Posterior cingulate gyrus (tissue), 11 donors: ENCODE measurements at regions not wholly inside any gene's neighbourhood (a gene's known extent, or its start where the extent isn't known, plus 50 kb on each side); places are given as distances from the start of the nearest gene placed in this dataset.
A peak's percentile ranks its signal among the peaks of the same experiment; 100 is the strongest.

Source experiments
- DNase-seq, 10 donors: peaks; one replicate each; pipeline versions ENCODE4 v3.0.0 to v3.0.0-alpha.2; 2020 to 2021; ENCODE audit warnings: mixed read lengths in 3 of 10
- intact Hi-C: fragments of 100-400 bp; cut with DNase I; formaldehyde crosslinking; loops from one replicate; pipeline ENCODE4 v1.15.1; 2023

- intact Hi-C loops = no loop called here
- no peak for DNase-seq
These were observed 190.6 kb downstream of the MAF start for GRCh38 chr16:79409978-79410377.

- intact Hi-C loops = no loop called here
- DNase-seq = no peak
These were observed 192.2 kb downstream of the MAF start for GRCh38 chr16:79408355-79408754.

DNA sequence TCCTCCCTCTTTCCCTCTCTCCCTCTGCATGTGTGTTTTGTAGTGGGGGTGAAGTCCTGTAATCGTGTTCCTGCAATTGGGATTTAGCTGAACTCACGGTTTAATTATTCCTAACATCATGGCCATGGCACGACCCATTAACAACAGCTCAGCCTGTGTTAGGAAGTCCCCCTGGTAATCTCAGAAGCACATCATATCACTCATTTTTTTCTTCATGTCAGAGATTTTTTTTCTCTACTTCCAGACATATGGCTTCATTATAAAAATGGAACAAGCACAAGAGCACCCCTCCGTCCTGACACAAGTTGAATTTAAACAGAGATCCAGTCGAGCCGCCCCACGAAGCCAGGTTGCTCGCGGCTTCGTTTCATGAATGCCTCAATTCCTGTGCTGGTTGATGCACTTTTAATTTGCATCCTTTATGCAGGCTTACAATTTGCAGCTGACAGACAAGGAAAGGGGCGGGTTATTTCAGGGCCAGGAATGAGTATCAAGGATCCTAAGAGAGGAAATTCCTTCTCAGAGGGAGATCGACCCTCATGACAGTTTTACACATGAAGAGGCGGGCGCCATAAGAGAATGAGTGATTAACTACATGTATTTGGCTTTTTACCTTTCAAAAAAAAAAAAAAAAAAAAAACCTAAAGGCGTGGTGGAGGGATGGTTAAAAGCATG lies 192.9 kb downstream of the MAF start:
- intact Hi-C loops = no loop called here
- DNase-seq = no peak

DNA sequence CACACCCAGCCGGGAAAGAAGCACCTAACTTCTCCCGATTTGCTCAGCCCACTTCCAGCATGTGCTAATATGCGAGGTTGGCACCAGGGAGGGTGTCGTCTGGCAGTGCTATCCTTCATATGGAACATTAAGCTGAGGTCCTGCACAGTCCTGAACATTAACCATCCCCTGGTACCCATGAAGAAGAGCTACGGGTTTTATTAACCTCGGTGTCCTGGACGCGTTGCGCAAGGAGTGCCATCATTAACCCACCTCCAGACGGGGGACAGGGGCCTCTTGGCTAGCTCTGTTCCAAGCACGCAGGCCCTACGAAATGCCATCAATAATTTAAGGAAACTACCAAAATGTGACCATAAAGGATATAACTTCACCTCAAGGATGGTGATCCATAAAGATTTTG lies 193.5 kb downstream of the MAF start:
- DNase-seq = no peak
- intact Hi-C loops = no loop called here

DNA sequence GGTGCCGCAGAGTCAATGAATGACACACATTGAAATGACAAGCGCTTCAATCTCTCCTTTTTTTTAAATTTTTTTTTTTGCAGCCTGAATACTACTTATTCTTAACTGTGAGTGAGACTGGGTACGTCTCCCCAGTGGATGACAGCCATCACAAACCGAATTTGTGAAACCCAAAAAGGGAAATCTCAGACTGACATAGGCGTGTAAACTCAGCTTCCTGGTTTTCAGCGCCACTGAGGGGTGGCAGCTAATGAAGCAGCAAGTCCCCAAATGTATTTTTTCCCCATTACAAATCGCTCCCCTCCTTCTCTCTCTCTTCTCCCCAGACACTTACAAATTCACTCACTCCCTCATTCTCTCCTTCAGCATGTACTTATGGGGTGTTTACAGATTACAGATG lies 196.0 kb downstream of the MAF start:
- intact Hi-C loops = no loop called here
- no peak for DNase-seq

GRCh38 chr16:79403534-79403933 lies 197.0 kb downstream of the MAF start:
- DNase-seq = no peak
- intact Hi-C loops = no loop called here

DNA sequence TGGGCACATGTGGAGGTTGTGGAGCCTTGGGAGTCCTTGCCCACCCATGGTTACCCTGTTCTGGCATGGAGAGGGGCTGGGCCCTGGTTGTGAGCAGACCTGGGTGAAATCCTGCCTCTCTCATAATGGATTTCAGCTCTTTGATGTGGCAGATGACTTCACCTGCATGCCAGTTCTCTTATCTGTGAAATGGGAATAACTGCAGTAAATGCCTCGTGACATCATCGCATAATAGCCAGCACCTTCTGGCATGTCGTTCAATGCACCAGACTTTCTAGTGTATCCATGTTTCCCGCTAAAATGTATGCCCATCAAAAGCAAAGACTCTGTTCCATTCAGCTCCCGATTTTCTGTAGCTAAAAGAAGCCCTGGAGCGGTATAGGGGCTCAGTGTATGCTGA lies 197.6 kb downstream of the MAF start:
- no peak for DNase-seq
- intact Hi-C loops = no loop called here

- intact Hi-C loops = no loop called here
These were observed 198.2 kb downstream of the MAF start for GRCh38 chr16:79402356-79402755.

GRCh38 chr16:79401782-79402181 lies 198.8 kb downstream of the MAF start:
- DNase-seq = no peak
- intact Hi-C loops = no loop called here

More at GRCh38 chr16:79402356-79402755, 198.2 kb downstream of the MAF start:
- no peak for DNase-seq

GRCh38 chr16:79401157-79401556 lies 199.4 kb downstream of the MAF start:
- intact Hi-C loops = no loop called here
- DNase-seq = no peak

DNA sequence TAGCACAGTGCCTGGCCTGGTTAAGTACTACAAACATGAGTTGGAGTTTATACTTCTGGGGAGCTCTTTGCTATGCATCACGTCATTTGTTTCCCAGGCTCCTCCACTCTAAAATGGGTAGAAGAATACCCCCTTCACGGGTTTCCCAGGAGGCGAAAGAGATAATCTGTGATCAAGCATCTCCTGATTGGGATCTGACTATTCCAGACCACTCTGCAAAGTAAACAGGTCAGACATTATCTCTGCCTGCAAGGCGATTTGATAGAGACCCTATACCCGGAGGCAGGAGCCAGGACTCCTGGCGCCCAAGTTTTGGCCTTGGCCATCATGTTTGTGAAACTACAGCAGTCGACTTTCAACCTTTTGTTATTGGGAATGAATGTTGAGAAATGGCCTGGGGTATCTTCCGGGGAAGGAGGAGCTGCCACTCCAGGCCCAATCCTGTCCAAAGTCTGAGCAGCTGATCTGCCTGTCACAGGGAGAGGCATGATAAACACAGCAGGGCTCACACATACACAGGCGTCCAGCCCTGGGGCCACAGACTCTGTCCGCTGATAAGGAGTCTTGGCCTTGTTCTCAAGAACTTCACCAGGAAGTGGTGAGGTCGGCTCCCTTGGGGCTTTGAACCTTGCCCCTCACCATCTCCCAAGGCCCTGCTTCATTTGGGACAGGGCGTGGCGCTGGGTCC lies 199.9 kb downstream of the MAF start:
- intact Hi-C loops = no loop called here
- DNase-seq = no peak

- DNase-seq = no peak
- intact Hi-C loops = no loop called here
These were observed 204.9 kb downstream of the MAF start for GRCh38 chr16:79395591-79395990.

- intact Hi-C loops = no loop called here
- DNase-seq = no peak
These were observed 206.3 kb downstream of the MAF start for GRCh38 chr16:79394206-79394605.

DNA sequence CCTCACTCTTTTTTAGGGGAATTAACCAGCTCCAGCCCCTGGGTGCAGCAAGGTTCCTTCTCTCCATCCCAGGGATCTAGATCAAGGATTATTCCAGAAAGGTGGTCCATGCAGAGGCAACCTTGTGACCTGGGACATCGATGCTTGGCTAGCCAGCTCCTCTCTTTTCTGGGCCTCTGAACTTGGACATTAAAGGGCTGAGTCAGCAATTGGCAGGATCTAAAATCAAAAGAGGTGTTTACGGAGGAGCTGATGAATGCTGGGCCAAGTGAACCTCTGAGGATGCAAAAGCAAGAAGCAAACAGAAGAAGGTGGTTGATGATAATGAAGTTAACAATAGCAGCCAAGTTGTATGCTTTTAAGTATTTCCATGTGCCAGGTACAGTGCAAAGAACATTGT lies 207.0 kb downstream of the MAF start:
- intact Hi-C loops = no loop called here
- no peak for DNase-seq

DNA sequence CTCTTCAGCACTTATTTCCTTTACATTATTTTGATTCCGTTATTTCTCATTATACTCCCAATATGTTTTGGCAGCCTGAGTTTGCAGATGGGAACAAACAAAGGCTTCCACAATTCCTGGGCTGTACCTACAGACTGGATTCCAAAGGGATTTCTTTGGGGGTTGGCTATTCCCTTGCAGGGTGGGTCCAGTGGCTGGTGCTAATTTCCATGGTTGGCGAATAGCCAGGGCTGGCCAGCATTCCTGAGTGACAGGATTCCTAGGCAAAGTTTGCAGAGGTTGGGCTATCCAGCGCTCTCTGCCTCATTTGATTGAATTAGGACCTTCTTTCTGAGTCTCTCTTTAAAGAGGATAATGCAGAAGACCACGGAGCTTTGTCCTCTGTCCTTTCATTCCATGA lies 207.4 kb downstream of the MAF start:
- no peak for DNase-seq
- intact Hi-C loops = no loop called here

GRCh38 chr16:79392081-79392480 lies 208.5 kb downstream of the MAF start:
- DNase-seq = no peak
- intact Hi-C loops = no loop called here

GRCh38 chr16:79391395-79391794 lies 209.1 kb downstream of the MAF start:
- intact Hi-C loops = no loop called here
- DNase-seq = no peak

DNA sequence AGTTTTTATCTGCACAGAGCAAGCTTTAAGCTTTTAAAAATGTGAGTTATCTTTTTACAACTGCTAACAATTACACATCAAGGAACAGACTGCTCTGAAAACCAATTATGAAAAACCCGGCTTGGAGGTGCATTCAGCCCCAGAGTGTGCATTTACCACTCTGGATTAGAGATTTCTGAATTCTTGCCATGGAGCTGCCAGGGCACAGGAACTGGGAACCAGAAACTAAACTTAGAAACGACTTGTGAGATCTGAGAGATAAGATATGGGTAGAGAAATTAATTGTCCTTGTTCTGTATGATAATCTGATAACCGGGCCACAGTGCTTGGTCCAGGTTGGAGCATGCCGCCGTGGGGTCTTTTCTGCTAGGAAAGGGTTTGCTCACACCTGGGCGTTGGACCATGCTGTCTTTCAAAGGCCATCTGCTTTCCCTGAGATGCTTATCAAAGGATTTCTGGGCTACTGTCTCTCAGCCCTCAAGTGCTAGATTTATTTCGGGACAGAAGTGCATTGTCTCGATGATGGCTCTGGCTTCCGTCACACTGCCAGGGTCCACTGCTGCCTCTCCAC lies 210.0 kb downstream of the MAF start:
- intact Hi-C loops = no loop called here
- DNase-seq = no peak

- intact Hi-C loops = no loop called here
- DNase-seq = no peak
These were observed 212.1 kb downstream of the MAF start for GRCh38 chr16:79388396-79388795.

DNA sequence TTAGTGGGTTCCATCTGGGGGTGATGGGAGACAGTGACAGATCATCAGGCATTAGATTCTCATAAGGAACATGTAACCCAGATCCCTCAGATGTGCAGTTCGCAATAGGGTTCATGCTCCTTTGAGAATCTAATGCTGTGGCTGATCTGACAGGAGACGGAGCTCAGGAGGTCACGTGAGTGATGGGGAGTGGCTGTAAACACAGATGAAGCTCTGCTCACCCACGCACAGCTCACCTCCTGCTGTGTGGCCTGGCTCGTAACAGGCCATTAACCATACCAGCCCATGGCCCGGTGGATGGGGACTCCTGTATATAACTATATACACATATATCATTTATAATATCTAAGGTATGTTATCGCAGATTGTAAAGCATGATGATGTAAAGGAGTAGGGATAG lies 214.2 kb downstream of the MAF start:
- DNase-seq = no peak
- intact Hi-C loops = no loop called here

DNA sequence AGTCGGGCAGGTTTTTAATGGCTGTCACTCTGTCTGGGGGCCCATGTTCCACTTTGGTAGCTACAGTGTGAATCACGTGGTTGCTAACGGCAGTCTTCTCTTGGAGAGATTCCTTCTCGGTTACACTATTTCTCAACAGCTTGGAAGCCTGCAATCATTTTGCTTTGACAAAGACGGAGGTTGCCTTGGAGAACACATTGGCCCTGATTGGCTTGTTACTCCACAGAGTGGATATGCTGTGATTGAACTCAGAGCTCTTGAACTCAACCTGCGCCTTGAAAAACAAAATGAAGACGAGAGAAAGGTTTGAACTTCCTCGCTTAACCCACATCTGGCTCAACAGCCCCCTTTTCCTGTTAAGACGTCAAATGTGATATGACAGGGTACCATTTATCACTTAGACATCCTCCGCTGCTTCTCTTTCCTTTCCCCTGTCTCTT lies 218.9 kb downstream of the MAF start:
- DNase-seq = peak in 1 of 10 donors; percentile 15
- intact Hi-C loops = no loop called here

- intact Hi-C loops = no loop called here
- DNase-seq = no peak
These were observed 219.4 kb downstream of the MAF start for GRCh38 chr16:79380995-79381602.
